ENCODE measurements at regions not wholly inside any gene's neighbourhood (a gene's known extent, or its start where the extent isn't known, plus 50 kb on each side); places are given as distances from the start of the nearest gene placed in this dataset.
A peak's percentile ranks its signal among the peaks of the same experiment; 100 is the strongest.

DNA sequence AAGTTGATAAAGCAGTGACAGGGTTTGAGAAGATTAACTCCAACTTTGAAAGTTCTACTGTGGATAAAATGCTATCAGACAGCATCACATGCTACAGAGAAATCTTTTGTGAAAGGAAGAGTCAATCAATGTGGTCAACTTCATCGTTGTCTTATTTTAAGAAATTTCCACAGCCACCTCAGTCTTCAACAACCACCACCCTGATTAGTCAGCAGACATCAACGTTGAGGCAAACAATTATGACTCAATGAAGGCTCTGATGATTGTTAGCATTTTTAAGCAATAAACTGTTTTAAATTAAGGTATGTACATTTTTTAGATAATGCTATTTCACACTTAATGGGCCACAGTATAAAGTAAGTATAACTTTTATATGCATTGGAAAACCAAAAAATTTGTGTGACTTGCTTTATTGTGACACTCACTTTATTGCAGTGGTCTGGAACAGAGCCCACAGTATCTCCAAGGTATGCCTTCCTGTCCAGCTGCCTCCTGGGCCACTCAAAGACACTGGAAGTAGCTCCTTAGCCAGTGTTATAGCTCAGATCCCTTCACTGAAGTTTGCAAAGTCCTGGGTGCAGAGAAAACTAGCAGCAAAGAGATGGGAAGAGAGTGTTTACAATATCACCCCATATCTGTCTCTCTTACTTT lies 293.1 kb downstream of the ARHGAP12 start:
- DNase-seq, result no peak

DNA sequence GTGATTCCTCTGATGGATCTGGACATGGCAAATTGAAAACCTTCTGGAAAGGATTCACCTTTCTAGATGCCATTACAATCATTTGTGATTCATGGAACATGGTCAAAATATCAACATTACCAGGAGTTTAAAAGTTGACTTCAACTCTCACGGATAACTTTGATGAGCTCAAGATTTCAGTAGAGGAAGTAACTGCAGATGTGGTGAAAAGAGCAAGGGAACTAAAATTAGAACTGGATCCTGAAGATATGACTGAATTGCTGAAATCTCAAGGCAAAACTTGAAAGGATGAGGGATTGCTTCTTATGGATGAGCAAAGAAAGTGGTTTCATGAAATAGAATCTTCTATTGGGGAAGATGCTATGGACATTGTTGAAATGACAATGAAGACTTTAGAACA lies 293.6 kb downstream of the ARHGAP12 start:
- no peak for DNase-seq

DNA sequence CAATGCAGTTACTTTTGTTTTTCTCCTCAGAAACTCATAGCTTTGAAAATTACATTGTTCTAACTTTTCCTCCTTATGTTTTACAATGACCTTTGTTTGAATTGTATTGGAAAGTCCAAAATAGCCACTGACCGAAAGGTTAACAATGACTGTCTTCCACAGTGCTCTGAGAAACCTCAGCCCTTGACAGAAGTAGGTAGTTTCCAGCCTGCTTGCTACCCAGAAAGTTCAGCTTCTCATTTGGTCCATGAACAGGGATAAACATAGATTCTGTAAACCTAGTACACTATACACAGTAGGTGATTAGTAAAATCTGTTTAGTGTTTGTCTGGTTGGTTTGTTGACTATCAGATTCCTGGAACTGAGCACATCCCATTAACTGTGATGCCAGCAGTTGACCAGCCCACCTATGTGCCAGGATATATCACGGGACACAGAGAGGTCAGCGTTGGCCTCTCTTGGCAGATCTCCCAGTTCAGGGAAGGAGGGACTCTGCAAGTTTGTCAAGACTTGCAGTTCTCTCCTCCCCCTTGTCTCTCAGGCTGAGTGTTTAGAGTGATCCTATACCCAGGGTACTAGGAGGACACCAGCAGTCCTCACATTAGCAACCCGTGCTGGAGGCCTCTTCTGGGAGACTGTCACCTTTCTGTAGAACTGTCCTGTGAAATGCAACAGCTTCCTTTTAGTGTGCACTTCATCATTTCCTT lies 297.6 kb downstream of the ARHGAP12 start:
- DNase-seq, result peak; percentile 16

DNA sequence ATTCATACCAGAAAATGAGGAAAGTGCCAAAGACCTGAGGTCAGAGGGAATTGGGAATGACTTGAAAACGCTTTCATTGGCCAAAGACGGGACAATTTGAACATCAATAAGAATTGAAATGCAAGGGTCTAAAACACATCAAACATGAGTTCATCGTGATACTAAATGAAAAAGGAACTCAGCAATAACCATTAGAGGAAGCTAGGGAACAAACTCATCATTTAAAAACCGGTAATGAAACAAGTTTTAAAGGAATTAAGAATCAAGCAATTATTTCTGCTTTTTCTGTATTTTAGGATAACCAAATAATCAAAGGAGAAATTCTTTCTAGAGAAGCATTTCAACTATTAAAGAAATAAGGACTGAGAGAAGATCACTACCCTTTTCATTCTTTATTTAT lies 303.1 kb downstream of the ARHGAP12 start:
- DNase-seq, result no peak

DNA sequence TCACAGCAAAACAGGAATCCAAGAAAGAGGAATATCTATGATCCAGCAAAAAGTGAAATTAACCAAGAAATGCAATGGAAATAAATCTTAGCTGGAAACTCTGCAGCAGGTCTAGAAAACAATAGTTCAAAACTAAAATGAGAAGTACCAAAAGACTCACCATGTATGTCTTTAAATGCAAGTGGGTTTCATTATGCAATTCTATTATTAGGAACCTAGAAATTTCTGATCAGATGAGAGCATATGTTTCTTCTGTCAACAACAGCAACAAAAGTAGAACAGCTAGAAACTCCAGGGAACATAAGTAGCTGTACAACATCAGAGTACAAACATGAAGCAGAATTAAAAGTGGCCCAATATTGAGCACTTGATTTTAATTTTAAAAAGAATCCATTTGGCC lies 304.0 kb downstream of the ARHGAP12 start:
- no peak for DNase-seq

GRCh38 chr10:31623947-31624346 lies 304.7 kb downstream of the ARHGAP12 start:
- DNase-seq, result no peak

GRCh38 chr10:31623466-31623865 lies 304.4 kb downstream of the ZEB1 start:
- no peak for DNase-seq

DNA sequence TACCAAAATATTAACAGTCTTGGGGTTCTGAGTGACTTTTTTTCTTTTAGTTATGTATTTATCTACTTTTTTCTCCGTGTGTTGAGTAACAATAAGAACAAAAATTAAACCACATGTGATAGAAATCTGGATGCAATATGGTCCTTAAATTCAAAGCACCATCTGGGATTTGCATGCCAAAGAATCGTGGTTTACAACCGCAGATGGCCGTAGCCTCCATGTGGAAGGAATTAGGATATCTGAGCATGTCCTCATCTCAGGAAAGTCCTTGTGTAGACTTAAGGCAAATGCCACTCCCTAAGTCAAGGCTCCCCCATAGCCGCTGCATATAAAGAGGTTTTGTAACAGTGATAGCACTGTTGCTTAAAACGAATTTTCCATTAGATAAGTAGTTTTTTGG lies 304.0 kb downstream of the ZEB1 start:
- DNase-seq, result no peak

- DNase-seq, result no peak
Observed at GRCh38 chr10:31621733-31622132, 302.7 kb downstream of the ZEB1 start.

- no peak for DNase-seq
Observed at GRCh38 chr10:31620226-31621151, 301.5 kb downstream of the ZEB1 start.

- DNase-seq, result no peak
Observed at GRCh38 chr10:31619531-31620061, 300.6 kb downstream of the ZEB1 start.

GRCh38 chr10:31618541-31619291 lies 299.7 kb downstream of the ZEB1 start:
- no peak for DNase-seq

GRCh38 chr10:31617757-31618156 lies 298.7 kb downstream of the ZEB1 start:
- no peak for DNase-seq

DNA sequence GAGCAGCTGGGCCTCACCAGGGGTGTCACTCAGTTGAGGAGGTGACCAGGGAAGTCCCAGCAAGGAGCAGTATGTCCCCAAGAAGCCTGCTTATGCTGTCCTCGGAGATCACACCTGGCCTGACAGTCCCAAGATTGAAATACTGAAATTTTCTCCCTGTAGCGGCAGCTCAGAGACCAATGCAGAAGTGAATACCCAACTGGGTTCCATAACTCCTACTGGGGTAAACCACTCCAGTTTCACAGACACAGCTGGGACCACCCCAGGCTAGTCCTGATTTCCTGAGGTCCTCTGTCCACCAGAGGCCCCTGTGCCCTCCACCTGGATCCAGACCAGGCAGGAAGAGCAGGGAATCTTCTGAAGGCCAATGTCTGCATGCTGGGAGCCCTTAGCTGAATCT lies 298.1 kb downstream of the ZEB1 start:
- no peak for DNase-seq

- no peak for DNase-seq
Observed at GRCh38 chr10:31615129-31615528, 296.1 kb downstream of the ZEB1 start.

- DNase-seq, result no peak
Observed at GRCh38 chr10:31614611-31615010, 295.6 kb downstream of the ZEB1 start.

GRCh38 chr10:31612082-31612481 lies 293.1 kb downstream of the ZEB1 start:
- DNase-seq, result no peak

DNA sequence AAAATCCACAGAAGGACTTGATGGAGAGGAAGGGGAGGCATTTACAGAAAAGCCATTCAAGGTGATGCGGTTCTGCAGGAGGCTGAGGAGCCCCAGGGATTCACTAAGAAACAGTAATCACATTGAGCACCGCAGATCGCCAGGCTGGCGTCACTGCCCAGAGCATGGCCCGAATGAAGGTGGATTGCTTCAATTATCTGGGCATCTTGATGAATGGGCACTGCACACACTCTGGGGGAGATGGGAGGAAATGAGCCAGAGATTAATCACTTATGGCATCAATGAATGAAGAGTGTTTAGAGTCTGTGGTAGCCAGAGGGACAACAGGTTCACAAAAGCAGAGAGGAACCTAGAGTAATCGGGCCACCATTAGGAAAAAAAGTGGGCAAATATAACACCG lies 292.1 kb downstream of the ZEB1 start:
- no peak for DNase-seq

DNA sequence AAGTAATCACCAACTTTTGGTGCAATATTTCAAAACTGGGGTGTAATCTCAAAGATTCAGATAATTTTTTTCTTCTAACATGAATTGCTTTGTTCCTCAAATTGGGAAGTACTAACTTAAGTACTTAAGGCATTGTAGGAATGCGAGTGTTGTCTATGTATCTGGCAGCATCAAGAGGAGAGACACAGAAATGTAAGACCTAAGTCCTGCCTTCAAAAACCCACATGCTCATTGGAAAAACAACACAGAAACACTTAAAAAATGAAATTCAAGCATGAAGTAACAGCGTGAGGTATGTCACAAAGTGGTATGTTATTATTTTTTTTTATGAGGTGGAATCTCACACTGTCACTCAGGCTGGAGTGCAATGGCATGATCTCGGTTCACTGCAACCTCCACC lies 288.5 kb downstream of the ZEB1 start:
- no peak for DNase-seq

DNA sequence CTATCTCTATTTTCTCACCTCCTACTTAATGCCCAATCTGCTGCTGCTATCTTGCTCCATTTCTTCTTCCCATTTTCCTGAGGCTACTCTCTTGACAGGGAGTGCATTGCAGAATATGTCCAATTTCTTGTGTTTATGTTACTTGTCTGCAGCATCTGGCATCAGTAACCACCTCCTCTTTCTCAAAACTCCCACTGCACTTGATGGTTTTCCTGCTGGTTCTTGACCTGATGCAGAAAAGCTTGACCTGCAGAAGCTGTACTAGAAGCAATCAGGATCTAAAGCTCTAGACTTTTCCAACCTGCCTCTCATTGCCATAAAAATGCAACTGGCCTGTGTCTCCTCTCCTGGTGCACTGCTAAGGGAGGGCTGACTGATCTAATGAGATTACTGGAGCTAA lies 287.8 kb downstream of the ZEB1 start:
- no peak for DNase-seq

DNA sequence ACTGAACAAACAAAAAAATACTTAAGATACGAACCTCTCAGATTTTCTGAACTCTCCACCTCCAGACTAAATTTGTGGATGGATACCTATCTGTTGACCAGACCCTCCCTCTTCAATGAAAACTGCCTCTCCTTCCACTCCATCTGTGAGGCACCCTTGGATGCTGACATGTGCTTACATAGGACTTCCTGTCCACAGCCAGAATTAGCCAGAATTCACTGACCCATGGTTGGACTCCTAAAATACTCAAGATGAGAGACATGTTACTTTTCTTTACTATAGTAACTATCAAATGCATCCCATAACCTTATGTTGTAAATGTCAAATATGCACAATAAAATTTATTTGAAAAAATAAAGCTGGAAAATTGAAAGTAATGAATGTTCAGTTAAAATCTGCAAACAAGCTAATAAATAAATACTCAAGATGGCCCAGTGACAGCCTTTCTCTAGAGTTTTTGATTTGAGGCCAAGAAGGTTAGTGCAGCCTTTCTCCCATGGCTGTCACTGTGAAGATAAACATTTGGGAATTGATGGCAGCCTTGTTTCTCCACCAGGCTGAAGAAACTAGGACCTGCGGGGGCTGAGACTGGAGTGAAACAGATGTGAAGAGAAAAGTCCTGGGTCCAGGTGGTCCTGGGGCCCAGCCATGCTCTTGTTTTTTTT lies 287.0 kb downstream of the ZEB1 start:
- no peak for DNase-seq

GRCh38 chr10:31605426-31605825 lies 286.4 kb downstream of the ZEB1 start:
- no peak for DNase-seq

Measured in hematopoietic multipotent progenitor cell treated with erythropoietin and hydrocortisone succinate and interleukin-3 and kit ligand, for 8 days (in vitro differentiated cells).